Ovary (tissue), 7 donors: ENCODE measurements at regions not wholly inside any gene's neighbourhood (a gene's known extent, or its start where the extent isn't known, plus 50 kb on each side); places are given as distances from the start of the nearest gene placed in this dataset.
"Not testable (repeated sequence)": the region's sequence is repeated elsewhere in the genome, so short reads cannot be mapped to it uniquely, and the experiment has no call there.

ENCODE experiments used
- DNase-seq, 5 donors: peaks; one replicate each; pipeline ENCODE4 v3.0.0-alpha.2; 2019 to 2020
- H3K27ac ChIP-seq, 2 donors: fragments of 200-600 bp; one replicate each; pipeline versions ENCODE4 v1.5.1 to v1.8.0; 2019 to 2022
- H3K27me3 ChIP-seq: fragments of 200-600 bp; one replicate; pipeline ENCODE4 v1.8.0; 2022
- H3K36me3 ChIP-seq: fragments of 200-600 bp; sonication (generic); one replicate; pipeline ENCODE4 v1.5.1; 2019
- H3K4me1 ChIP-seq: one replicate; pipeline ENCODE4 v1.8.1; 2013; ENCODE audit warnings: mild to moderate bottlenecking, moderate library complexity; ENCODE audit not compliant: insufficient read depth
- H3K4me3 ChIP-seq: fragments of 200-600 bp; sonication (generic); one replicate; pipeline ENCODE4 v1.5.1; 2017
- H3K9me3 ChIP-seq, 2 donors: fragments of 200-600 bp in 1 of 2; sonication (generic) in 1 of 2; one replicate each; pipeline versions ENCODE4 v1.5.1 to v1.8.1; 2013 to 2019; ENCODE audit warnings: mild to moderate bottlenecking in 1 of 2, moderate library complexity in 1 of 2
- EP300 ChIP-seq: sonication (generic); formaldehyde crosslinking; IDR thresholded peaks from one replicate; pipeline ENCODE4 v1.6.1; 2017; ENCODE audit warnings: antibody characterized with exemption
- POLR2A ChIP-seq: fragments of 450-650 bp; IDR thresholded peaks from one replicate; pipeline ENCODE4 v1.6.1; 2017; ENCODE audit warnings: antibody characterized with exemption, mild to moderate bottlenecking, moderate library complexity
- WGBS, 3 donors: extraction: QIAGEN DNeasy Blood & Tissue Kit in 1 of 3; methylation state at CpG; one replicate each; pipeline versions ENCODE4 v1.1.5 to v1.1.7; 2013 to 2017; 5-methylcytosine and 5-hydroxymethylcytosine counted together
- intact Hi-C, 4 donors: fragments of 100-400 bp; cut with DNase I; formaldehyde crosslinking; loops; one replicate each; pipeline versions ENCODE4 v1.11.0 to v1.15.1; 2022 to 2023
- TF ChIP-seq, protein P1 (sequence below), 3 donors: fragments of 450-650 bp in 2 of 3; fragments of 200-600 bp in 1 of 3; IDR thresholded peaks; one replicate each; pipeline versions ENCODE4 v1.5.1 to v1.8.0; 2016 to 2022; ENCODE audit warnings: antibody characterized with exemption in 3 of 3, mild to moderate bottlenecking in 1 of 3
- donor health status: DM: no; HTN: no; CAD: no; lungs with moderate emphysema.
- donor health status: DM: no; HTN: no; CAD: no.
- donor health status: Bipolar disorder and iron deficiency.
- donor health status: DM: no; HTN: no; CAD: no.
- donor health status: DM: yes; HTN: yes; CAD: no.

- Histone ChIP-seq H3K27me3 (no peaks in the 10 kb centered on the region), H3K9me3 (no peaks in the 10 kb centered on the region), H3K4me3 (no peak overlapping the region), H3K27ac (no peak overlapping the region), H3K4me1 (no peaks in the 10 kb centered on the region), H3K36me3 (no peaks in the 10 kb centered on the region)
- 59 to 70% (median 59%) methylated on average over 10 of the region's 10 CpGs for WGBS, 3 donors
- no peak for DNase-seq
- TF ChIP-seq, protein P1, sequence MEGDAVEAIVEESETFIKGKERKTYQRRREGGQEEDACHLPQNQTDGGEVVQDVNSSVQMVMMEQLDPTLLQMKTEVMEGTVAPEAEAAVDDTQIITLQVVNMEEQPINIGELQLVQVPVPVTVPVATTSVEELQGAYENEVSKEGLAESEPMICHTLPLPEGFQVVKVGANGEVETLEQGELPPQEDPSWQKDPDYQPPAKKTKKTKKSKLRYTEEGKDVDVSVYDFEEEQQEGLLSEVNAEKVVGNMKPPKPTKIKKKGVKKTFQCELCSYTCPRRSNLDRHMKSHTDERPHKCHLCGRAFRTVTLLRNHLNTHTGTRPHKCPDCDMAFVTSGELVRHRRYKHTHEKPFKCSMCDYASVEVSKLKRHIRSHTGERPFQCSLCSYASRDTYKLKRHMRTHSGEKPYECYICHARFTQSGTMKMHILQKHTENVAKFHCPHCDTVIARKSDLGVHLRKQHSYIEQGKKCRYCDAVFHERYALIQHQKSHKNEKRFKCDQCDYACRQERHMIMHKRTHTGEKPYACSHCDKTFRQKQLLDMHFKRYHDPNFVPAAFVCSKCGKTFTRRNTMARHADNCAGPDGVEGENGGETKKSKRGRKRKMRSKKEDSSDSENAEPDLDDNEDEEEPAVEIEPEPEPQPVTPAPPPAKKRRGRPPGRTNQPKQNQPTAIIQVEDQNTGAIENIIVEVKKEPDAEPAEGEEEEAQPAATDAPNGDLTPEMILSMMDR (IDR thresholded peaks at IDR 0.05) = no peak
- TF ChIP-seq EP300 (no peak), POLR2A (no peak)
- intact Hi-C loops = no loop called here
These were observed 691.7 kb upstream of the SLC35B3 start for GRCh38 chr6:9126878-9127560.

- H3K4me3 ChIP-seq, H3K27ac ChIP-seq, H3K27me3 ChIP-seq, H3K4me1 ChIP-seq, DNase-seq, H3K9me3 ChIP-seq, intact Hi-C loops, H3K36me3 ChIP-seq: not testable (repeated sequence)
- 87 to 94% (median 90%) methylated on average over 10 of the region's 10 CpGs for WGBS, 3 donors
These were observed 690.7 kb upstream of the SLC35B3 start for GRCh38 chr6:9126034-9126433.

DNA sequence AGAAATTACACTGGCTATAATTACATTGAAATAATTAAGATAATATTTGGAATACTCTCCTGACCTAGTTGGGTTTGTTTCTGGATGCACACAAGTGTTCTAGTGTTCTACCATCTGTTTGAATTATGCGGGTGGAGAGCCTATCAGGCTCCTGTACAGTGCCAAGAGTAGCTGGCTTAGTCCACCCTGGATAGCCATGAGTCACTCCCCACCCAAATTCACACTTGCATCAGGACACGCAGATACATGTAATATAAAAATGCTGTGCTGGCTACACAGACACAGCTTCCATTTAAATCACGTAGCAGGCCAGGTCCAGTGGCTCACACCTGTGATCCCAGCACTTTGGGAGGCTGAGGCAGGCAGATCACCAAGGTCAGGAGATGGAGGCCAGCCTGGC lies 686.2 kb upstream of the SLC35B3 start:
- H3K9me3 ChIP-seq = no peaks in the 10 kb centered on the region
- intact Hi-C loops = no loop called here
- no peak for TF ChIP-seq EP300
- no peak for TF ChIP-seq POLR2A
- TF ChIP-seq, protein P1 (IDR thresholded peaks at IDR 0.05) = no peak
- no peaks in the 10 kb centered on the region for H3K4me1 ChIP-seq
- no peaks in the 10 kb centered on the region for H3K36me3 ChIP-seq
- no peaks in the 10 kb centered on the region for H3K27me3 ChIP-seq
- WGBS, 3 donors = 76 to 87% (median 78%) methylated on average over 3 of the region's 3 CpGs
- no peak for DNase-seq
- H3K27ac ChIP-seq = no peak overlapping the region
- no peak overlapping the region for H3K4me3 ChIP-seq

DNA sequence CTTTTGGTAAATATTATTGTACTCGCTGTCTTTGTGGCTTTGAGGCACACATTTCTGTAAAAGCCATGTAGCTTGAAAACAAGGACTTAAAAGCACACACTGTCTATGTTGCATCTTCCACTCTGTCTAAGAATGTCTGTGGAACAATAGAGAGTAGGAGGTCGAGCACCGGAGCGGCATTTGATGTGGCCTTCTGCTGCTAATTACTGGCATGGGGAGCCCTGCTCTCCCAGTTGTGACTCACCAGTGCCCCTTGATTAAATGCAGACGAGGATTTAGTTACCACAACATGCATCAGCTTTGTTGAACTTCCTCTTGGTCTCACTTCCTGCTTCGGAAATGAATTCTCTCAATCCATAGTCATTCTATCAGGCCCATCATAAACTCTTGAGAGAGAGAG lies 680.7 kb upstream of the SLC35B3 start:
- Histone ChIP-seq H3K4me1 (no peaks in the 10 kb centered on the region), H3K36me3 (no peaks in the 10 kb centered on the region), H3K4me3 (no peak overlapping the region), H3K27ac (no peak overlapping the region), H3K27me3 (no peaks in the 10 kb centered on the region), H3K9me3 (no peaks in the 10 kb centered on the region)
- intact Hi-C loops = no loop called here
- WGBS, 3 donors = 67 to 73% (median 69%) methylated on average over 6 of the region's 6 CpGs
- no peak for DNase-seq
- TF ChIP-seq POLR2A (no peak), EP300 (no peak)
- TF ChIP-seq, protein P1 (IDR thresholded peaks at IDR 0.05) = no peak

- Histone ChIP-seq H3K4me1 (no peaks in the 10 kb centered on the region), H3K9me3 (no peaks in the 10 kb centered on the region), H3K4me3 (no peak overlapping the region), H3K27me3 (no peaks in the 10 kb centered on the region), H3K36me3 (no peaks in the 10 kb centered on the region), H3K27ac (no peak overlapping the region)
- TF ChIP-seq EP300 (no peak), POLR2A (no peak)
- TF ChIP-seq, protein P1 (IDR thresholded peaks at IDR 0.05) = no peak
- DNase-seq = no peak
- intact Hi-C loops = no loop called here
- 51 to 57% (median 57%) methylated on average over 3 of the region's 3 CpGs for WGBS, 3 donors
These were observed 677.2 kb upstream of the SLC35B3 start for GRCh38 chr6:9112544-9112943.
